ENCODE measurements at regions not wholly inside any gene's neighbourhood (a gene's known extent, or its start where the extent isn't known, plus 50 kb on each side); places are given as distances from the start of the nearest gene placed in this dataset.

- TF ChIP-seq POLR2A (IDR thresholded peaks at IDR 0.05) (no peak), CTCF (IDR thresholded peaks at IDR 0.05) (no peak)
Observed at GRCh38 chr3:161579395-161580126, 83.0 kb downstream of the OTOL1 start.
